Mesothelial cell of epicardium (in vitro differentiated cells): ENCODE measurements at regions not wholly inside any gene's neighbourhood (a gene's known extent, or its start where the extent isn't known, plus 50 kb on each side); places are given as distances from the start of the nearest gene placed in this dataset.

Source experiments
- DNase-seq, 2 experiments: peaks; one replicate each; pipeline ENCODE4 v3.0.0; 2021; ENCODE audit warnings: low spot score in 2 of 2; ENCODE audit not compliant: unreplicated experiment in 2 of 2
- H3K27ac Mint-ChIP-seq: 2 replicates; pipeline ENCODE4 v1.8.0; 2021; ENCODE audit warnings: mixed read lengths
- H3K27me3 Mint-ChIP-seq: 2 replicates; pipeline ENCODE4 v1.8.0; 2021; ENCODE audit warnings: low read depth, mixed read lengths
- H3K36me3 Mint-ChIP-seq: 2 replicates; pipeline ENCODE4 v1.8.0; 2021; ENCODE audit warnings: mixed read lengths
- H3K4me1 Mint-ChIP-seq: 2 replicates; pipeline ENCODE4 v1.8.0; 2021; ENCODE audit warnings: mixed read lengths
- H3K4me3 Mint-ChIP-seq: 2 replicates; pipeline ENCODE4 v1.8.0; 2021; ENCODE audit warnings: mild to moderate bottlenecking, moderate library complexity, mixed read lengths
- H3K9me3 Mint-ChIP-seq: 2 replicates; pipeline ENCODE4 v1.8.0; 2021; ENCODE audit warnings: mixed read lengths
- TF ChIP-seq, protein P1 (sequence below): fragments of 200-600 bp; sonication (generic); IDR thresholded peaks from one replicate; pipeline ENCODE4 v1.5.0; 2021; ENCODE audit warnings: antibody characterized with exemption; ENCODE audit not compliant: unreplicated experiment

- no peak overlapping the region for H3K27ac Mint-ChIP-seq
- no peaks in the 10 kb centered on the region for H3K27me3 Mint-ChIP-seq
- peaks cover 8% of the 10 kb centered on the region for H3K4me1 Mint-ChIP-seq
- H3K4me3 Mint-ChIP-seq: no peak overlapping the region
- H3K36me3 Mint-ChIP-seq: peaks cover 7% of the 10 kb centered on the region
- peaks cover 8% of the 10 kb centered on the region for H3K9me3 Mint-ChIP-seq
- DNase-seq: no peak
- TF ChIP-seq, protein P1, sequence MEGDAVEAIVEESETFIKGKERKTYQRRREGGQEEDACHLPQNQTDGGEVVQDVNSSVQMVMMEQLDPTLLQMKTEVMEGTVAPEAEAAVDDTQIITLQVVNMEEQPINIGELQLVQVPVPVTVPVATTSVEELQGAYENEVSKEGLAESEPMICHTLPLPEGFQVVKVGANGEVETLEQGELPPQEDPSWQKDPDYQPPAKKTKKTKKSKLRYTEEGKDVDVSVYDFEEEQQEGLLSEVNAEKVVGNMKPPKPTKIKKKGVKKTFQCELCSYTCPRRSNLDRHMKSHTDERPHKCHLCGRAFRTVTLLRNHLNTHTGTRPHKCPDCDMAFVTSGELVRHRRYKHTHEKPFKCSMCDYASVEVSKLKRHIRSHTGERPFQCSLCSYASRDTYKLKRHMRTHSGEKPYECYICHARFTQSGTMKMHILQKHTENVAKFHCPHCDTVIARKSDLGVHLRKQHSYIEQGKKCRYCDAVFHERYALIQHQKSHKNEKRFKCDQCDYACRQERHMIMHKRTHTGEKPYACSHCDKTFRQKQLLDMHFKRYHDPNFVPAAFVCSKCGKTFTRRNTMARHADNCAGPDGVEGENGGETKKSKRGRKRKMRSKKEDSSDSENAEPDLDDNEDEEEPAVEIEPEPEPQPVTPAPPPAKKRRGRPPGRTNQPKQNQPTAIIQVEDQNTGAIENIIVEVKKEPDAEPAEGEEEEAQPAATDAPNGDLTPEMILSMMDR: no peak
These were observed 294.0 kb upstream of the TBC1D5 start for GRCh38 chr3:18036450-18036815.

DNA sequence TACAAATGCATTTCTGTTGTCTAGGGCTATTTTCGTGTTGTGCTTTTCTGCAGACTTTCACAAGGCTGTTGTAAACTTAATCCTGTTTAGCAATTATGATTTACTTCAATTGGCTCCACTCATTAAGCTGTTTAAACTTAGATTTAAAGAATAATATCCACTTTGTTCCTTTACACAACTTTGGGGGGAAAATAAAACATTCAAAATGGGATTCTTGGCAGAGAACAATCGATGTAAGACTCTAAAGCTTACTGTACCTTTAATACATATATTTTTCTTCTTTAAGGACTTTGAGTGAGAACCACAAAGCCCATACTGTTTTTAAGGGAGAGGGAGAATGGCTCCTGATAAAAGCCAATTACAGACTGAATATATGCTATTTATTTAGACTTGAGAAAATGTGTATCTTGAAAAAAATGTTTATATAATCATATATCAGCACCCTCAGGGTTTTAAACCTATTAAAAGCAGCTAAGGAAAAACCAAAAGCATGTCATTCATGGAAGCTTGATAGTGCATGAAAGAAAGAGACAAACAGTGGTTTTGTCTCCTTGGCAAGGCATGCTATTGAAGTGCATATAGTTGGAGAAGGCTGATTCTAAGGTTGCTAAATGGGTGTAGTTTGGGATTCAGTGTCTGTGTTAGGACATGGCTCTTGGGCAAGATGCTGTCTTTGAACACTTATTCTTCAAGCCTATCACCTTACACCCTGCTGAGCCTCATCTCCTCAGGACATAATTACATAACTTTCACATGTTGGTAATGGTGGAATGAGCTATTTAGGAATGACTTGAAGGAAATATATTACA, 293.4 kb upstream of the TBC1D5 start:
- Mint-ChIP-seq H3K36me3 (peaks cover 1% of the 10 kb centered on the region), H3K4me3 (no peak overlapping the region), H3K27me3 (no peaks in the 10 kb centered on the region), H3K27ac (no peak overlapping the region), H3K4me1 (peaks cover 8% of the 10 kb centered on the region), H3K9me3 (peaks cover 2% of the 10 kb centered on the region)
- TF ChIP-seq, protein P1: no peak
- DNase-seq: no peak

GRCh38 chr3:18033581-18034108, 291.2 kb upstream of the TBC1D5 start:
- Mint-ChIP-seq H3K36me3 (no peaks in the 10 kb centered on the region), H3K27ac (no peak overlapping the region), H3K27me3 (no peaks in the 10 kb centered on the region), H3K4me3 (no peak overlapping the region), H3K4me1 (peaks cover 8% of the 10 kb centered on the region), H3K9me3 (no peaks in the 10 kb centered on the region)
- TF ChIP-seq, protein P1: no peak
- DNase-seq: no peak

- no peaks in the 10 kb centered on the region for H3K9me3 Mint-ChIP-seq
- no peak overlapping the region for H3K4me3 Mint-ChIP-seq
- no peak overlapping the region for H3K27ac Mint-ChIP-seq
- TF ChIP-seq, protein P1: no peak
- no peaks in the 10 kb centered on the region for H3K27me3 Mint-ChIP-seq
- no peaks in the 10 kb centered on the region for H3K36me3 Mint-ChIP-seq
- DNase-seq: no peak
- no peaks in the 10 kb centered on the region for H3K4me1 Mint-ChIP-seq
These were observed 288.0 kb upstream of the TBC1D5 start for GRCh38 chr3:18030371-18030870.

GRCh38 chr3:18027161-18027939, 284.9 kb upstream of the TBC1D5 start:
- Mint-ChIP-seq H3K4me1 (no peaks in the 10 kb centered on the region), H3K27me3 (no peaks in the 10 kb centered on the region), H3K9me3 (no peaks in the 10 kb centered on the region), H3K36me3 (no peaks in the 10 kb centered on the region), H3K4me3 (no peak overlapping the region), H3K27ac (no peak overlapping the region)
- TF ChIP-seq, protein P1: no peak
- no peak for DNase-seq
